C4-2B (cell line): ENCODE measurements at regions not wholly inside any gene's neighbourhood (a gene's known extent, or its start where the extent isn't known, plus 50 kb on each side); places are given as distances from the start of the nearest gene placed in this dataset.

Source experiments
- ZFX ChIP-seq: fragments of 450-650 bp; IDR thresholded peaks from 2 replicates; pipeline ENCODE4 v1.6.1; 2017
- TF ChIP-seq, protein P1 (sequence below): fragments of 450-650 bp; conservative IDR thresholded peaks from 2 replicates; pipeline ENCODE4 v1.5.1; 2017; ENCODE audit warnings: mild to moderate bottlenecking

DNA sequence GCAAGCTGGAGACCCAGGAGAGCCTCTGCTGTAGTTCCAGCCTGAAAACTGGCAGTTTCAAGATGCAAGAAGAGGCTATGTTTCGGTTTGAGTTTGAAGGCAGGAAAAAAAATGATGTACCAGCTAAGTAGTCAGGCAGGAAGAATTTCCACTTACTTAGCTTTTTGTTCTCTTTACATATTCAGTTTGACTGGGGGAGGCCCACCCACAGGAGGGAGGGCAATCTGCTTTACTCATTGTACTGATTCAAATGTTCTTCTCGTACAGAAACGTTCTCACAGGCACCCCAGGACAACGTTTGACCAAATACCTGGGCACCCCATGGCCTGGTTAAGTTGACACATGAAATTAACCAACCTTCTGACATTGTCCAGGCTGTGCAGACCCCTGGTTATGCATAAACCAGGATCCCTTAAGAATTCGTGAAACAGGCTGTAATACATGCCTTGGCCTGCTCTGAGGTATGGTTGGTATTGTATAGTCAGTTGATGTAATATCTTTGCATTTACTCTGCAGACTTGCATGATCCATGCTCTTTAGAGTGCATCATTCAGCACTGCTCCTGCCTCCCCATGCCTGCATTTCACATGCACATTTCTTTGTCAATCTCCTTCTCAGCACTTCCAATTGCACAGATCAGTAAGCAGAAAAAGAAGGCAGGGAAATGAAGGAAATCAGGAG lies 687.1 kb downstream of the TAF11L14 start:
- TF ChIP-seq, protein P1, sequence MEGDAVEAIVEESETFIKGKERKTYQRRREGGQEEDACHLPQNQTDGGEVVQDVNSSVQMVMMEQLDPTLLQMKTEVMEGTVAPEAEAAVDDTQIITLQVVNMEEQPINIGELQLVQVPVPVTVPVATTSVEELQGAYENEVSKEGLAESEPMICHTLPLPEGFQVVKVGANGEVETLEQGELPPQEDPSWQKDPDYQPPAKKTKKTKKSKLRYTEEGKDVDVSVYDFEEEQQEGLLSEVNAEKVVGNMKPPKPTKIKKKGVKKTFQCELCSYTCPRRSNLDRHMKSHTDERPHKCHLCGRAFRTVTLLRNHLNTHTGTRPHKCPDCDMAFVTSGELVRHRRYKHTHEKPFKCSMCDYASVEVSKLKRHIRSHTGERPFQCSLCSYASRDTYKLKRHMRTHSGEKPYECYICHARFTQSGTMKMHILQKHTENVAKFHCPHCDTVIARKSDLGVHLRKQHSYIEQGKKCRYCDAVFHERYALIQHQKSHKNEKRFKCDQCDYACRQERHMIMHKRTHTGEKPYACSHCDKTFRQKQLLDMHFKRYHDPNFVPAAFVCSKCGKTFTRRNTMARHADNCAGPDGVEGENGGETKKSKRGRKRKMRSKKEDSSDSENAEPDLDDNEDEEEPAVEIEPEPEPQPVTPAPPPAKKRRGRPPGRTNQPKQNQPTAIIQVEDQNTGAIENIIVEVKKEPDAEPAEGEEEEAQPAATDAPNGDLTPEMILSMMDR = no peak
- no peak for TF ChIP-seq ZFX
